ENCODE measurements at regions not wholly inside any gene's neighbourhood (a gene's known extent, or its start where the extent isn't known, plus 50 kb on each side); places are given as distances from the start of the nearest gene placed in this dataset.
"Not testable (repeated sequence)": the region's sequence is repeated elsewhere in the genome, so short reads cannot be mapped to it uniquely, and the experiment has no call there.

DNA sequence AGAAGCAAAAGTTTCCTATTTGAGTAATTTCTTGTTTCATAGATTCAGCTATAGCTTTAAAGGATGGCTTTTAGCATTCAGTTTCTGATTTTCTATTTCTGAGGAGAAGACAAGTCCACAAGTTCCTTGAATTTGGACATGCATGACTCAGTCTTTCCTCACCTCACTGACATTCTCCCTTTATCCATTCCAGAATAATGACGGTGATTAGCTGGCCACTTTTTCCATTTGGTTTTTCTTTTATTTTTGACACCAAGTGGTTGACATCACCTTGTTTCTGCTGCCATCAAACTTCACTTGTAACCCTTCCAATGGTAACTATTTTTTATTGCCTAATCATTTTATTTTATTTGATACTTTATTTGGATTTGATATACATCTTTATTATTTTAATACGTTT lies 404.4 kb upstream of the KCNMB2 start:
- Histone ChIP-seq H3K27ac (ENCODE audit: low read depth, low read length) (no peak overlapping the region), H3K27me3 (ENCODE audit: control insufficient read depth in 3 of 3, insufficient read depth in 3 of 3, low read length in 3 of 3) (no peaks in the 10 kb centered on the region), H3K9ac (ENCODE audit: low read depth in 1 of 3, low read length in 3 of 3) (no peak overlapping the region), H3K9me3 (ENCODE audit: control insufficient read depth in 3 of 3, low read length in 3 of 3) (no peaks in the 10 kb centered on the region), H3K4me3 (ENCODE audit: low read length in 3 of 3) (no peak overlapping the region), H3K4me1 (ENCODE audit: control insufficient read depth in 3 of 3, insufficient read depth in 3 of 3, low read length in 3 of 3) (no peaks in the 10 kb centered on the region), H3K36me3 (ENCODE audit: control insufficient read depth in 3 of 3, insufficient read depth in 3 of 3, low read length in 3 of 3) (no peaks in the 10 kb centered on the region)

- Histone ChIP-seq H3K9me3 (ENCODE audit: control insufficient read depth in 3 of 3, low read length in 3 of 3) (no peaks in the 10 kb centered on the region), H3K27me3 (ENCODE audit: control insufficient read depth in 3 of 3, insufficient read depth in 3 of 3, low read length in 3 of 3) (no peaks in the 10 kb centered on the region), H3K4me3 (ENCODE audit: low read length in 3 of 3) (no peak overlapping the region), H3K4me1 (ENCODE audit: control insufficient read depth in 3 of 3, insufficient read depth in 3 of 3, low read length in 3 of 3) (no peaks in the 10 kb centered on the region), H3K9ac (ENCODE audit: low read depth in 1 of 3, low read length in 3 of 3) (no peak overlapping the region), H3K27ac (ENCODE audit: low read depth, low read length) (no peak overlapping the region), H3K36me3 (ENCODE audit: control insufficient read depth in 3 of 3, insufficient read depth in 3 of 3, low read length in 3 of 3) (no peaks in the 10 kb centered on the region)
These were observed 399.0 kb upstream of the KCNMB2 start for GRCh38 chr3:178137206-178137605.

DNA sequence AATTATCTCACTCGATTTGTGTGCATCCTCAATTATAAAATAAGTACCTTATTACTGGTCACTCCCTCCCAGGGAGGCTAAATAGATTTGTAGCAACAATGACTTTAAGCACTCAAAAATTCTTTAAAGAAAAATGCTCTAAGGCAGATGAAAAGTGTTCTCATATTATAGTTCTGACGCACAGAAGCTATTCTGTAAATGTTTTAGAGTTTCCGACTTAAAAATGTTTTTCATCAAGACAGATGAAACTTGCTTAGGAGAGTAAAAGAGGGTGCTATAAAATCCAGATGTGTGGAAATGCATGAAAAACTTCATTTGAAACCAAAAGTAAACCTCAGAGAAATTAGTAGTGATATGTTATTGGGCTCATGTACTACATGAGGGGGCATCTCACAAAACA lies 398.4 kb upstream of the KCNMB2 start:
- H3K4me1 ChIP-seq (ENCODE audit: control insufficient read depth in 3 of 3, insufficient read depth in 3 of 3, low read length in 3 of 3) = no peaks in the 10 kb centered on the region
- no peak overlapping the region for H3K9ac ChIP-seq (ENCODE audit: low read depth in 1 of 3, low read length in 3 of 3)
- no peak overlapping the region for H3K4me3 ChIP-seq (ENCODE audit: low read length in 3 of 3)
- no peaks in the 10 kb centered on the region for H3K36me3 ChIP-seq (ENCODE audit: control insufficient read depth in 3 of 3, insufficient read depth in 3 of 3, low read length in 3 of 3)
- H3K27me3 ChIP-seq (ENCODE audit: control insufficient read depth in 3 of 3, insufficient read depth in 3 of 3, low read length in 3 of 3) = no peaks in the 10 kb centered on the region
- no peaks in the 10 kb centered on the region for H3K9me3 ChIP-seq (ENCODE audit: control insufficient read depth in 3 of 3, low read length in 3 of 3)
- no peak overlapping the region for H3K27ac ChIP-seq (ENCODE audit: low read depth, low read length)

- H3K4me3 ChIP-seq (ENCODE audit: low read length in 3 of 3) = no peak overlapping the region
- H3K4me1 ChIP-seq (ENCODE audit: control insufficient read depth in 3 of 3, insufficient read depth in 3 of 3, low read length in 3 of 3) = no peaks in the 10 kb centered on the region
- H3K27me3 ChIP-seq (ENCODE audit: control insufficient read depth in 3 of 3, insufficient read depth in 3 of 3, low read length in 3 of 3) = no peaks in the 10 kb centered on the region
- H3K27ac ChIP-seq (ENCODE audit: low read depth, low read length) = no peak overlapping the region
- no peak overlapping the region for H3K9ac ChIP-seq (ENCODE audit: low read depth in 1 of 3, low read length in 3 of 3)
- no peaks in the 10 kb centered on the region for H3K9me3 ChIP-seq (ENCODE audit: control insufficient read depth in 3 of 3, low read length in 3 of 3)
- H3K36me3 ChIP-seq (ENCODE audit: control insufficient read depth in 3 of 3, insufficient read depth in 3 of 3, low read length in 3 of 3) = no peaks in the 10 kb centered on the region
These were observed 397.1 kb upstream of the KCNMB2 start for GRCh38 chr3:178139116-178139515.

DNA sequence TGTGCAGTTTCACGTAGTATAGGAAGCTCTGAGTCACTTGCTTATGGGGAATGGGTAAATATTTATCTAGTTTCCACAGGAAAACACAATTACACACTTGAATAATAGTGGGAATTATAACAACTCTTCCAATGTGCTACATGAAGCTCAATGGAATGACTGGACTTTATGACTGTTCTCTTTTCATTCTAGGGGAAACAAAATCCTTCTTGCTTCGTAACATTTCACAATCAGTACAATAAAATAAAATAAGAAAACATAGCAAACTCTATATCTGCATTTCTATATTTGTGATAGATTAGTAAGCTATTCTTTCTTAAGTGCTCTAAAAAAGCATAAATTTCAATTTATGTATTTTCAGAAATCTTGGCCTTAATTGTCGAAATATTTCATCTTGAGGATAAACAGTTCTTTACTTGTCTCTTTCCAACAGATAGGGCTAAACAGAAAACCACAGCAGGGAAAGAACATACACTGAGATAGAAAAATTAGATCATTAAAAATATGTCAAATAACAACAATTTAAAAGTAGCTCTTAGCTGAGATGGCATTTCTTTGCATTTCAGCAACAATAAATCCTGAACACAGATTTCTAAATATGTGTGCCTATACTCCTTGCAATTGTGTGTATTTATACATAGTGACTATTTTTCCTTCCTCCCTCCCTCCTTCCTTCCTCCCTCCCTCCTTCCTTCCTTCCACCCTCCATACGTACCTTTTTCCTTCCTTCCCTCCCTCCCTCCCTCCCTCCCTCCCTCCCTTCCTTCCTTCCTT lies 395.5 kb upstream of the KCNMB2 start:
- Histone ChIP-seq H3K4me3 (ENCODE audit: low read length in 3 of 3) (no peak overlapping the region), H3K36me3 (ENCODE audit: control insufficient read depth in 3 of 3, insufficient read depth in 3 of 3, low read length in 3 of 3) (no peaks in the 10 kb centered on the region), H3K27me3 (ENCODE audit: control insufficient read depth in 3 of 3, insufficient read depth in 3 of 3, low read length in 3 of 3) (no peaks in the 10 kb centered on the region), H3K4me1 (ENCODE audit: control insufficient read depth in 3 of 3, insufficient read depth in 3 of 3, low read length in 3 of 3) (no peaks in the 10 kb centered on the region), H3K9ac (ENCODE audit: low read depth in 1 of 3, low read length in 3 of 3) (no peak overlapping the region), H3K27ac (ENCODE audit: low read depth, low read length) (no peak overlapping the region), H3K9me3 (ENCODE audit: control insufficient read depth in 3 of 3, low read length in 3 of 3) (no peaks in the 10 kb centered on the region)

DNA sequence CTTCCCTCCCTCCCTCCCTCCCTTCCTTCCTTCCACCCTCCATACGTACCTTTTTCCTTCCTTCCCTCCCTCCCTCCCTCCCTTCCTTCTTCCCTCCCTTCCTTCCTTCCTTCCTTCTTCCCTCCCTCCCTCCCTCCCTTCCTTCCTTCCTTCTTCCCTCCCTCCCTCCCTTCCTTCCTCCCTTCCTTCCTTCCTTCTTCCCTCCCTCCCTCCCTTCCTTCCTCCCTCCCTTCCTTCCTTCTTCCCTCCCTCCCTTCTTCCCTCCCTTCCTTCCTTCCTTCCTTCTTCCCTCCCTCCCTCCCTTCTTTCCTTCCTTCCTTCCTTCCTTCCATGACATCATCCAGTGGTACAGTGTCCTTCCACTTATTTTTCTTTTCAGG lies 394.9 kb upstream of the KCNMB2 start:
- H3K27ac ChIP-seq (ENCODE audit: low read depth, low read length); H3K4me1 ChIP-seq (ENCODE audit: control insufficient read depth in 3 of 3, insufficient read depth in 3 of 3, low read length in 3 of 3); H3K9ac ChIP-seq (ENCODE audit: low read depth in 1 of 3, low read length in 3 of 3); H3K36me3 ChIP-seq (ENCODE audit: control insufficient read depth in 3 of 3, insufficient read depth in 3 of 3, low read length in 3 of 3); H3K27me3 ChIP-seq (ENCODE audit: control insufficient read depth in 3 of 3, insufficient read depth in 3 of 3, low read length in 3 of 3); H3K9me3 ChIP-seq (ENCODE audit: control insufficient read depth in 3 of 3, low read length in 3 of 3); H3K4me3 ChIP-seq (ENCODE audit: low read length in 3 of 3): not testable (repeated sequence)

DNA sequence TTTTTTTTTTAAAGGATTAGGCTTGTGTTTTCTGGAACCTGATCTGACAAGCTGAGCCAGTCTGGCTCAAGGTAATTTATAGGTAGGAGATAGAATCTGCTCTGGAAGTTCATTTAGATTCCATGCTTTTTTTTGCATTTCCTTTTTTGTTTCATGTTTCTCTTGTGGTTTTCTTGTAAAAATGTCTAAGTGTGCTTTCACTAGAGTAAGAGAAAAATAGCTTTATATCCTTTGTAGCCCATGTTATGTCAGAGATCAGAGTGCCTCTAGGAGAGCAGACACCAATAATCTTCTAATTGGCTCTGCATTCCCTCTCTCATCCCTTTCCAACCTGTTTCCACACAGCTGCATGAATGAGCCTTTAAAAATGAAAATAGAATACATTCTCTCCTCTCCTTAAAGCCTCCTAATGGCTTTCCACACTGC lies 389.8 kb upstream of the KCNMB2 start:
- Histone ChIP-seq H3K9me3 (ENCODE audit: control insufficient read depth in 3 of 3, low read length in 3 of 3) (no peaks in the 10 kb centered on the region), H3K36me3 (ENCODE audit: control insufficient read depth in 3 of 3, insufficient read depth in 3 of 3, low read length in 3 of 3) (no peaks in the 10 kb centered on the region), H3K27me3 (ENCODE audit: control insufficient read depth in 3 of 3, insufficient read depth in 3 of 3, low read length in 3 of 3) (no peaks in the 10 kb centered on the region), H3K27ac (ENCODE audit: low read depth, low read length) (no peak overlapping the region), H3K4me3 (ENCODE audit: low read length in 3 of 3) (no peak overlapping the region), H3K9ac (ENCODE audit: low read depth in 1 of 3, low read length in 3 of 3) (no peak overlapping the region), H3K4me1 (ENCODE audit: control insufficient read depth in 3 of 3, insufficient read depth in 3 of 3, low read length in 3 of 3) (no peaks in the 10 kb centered on the region)

GRCh38 chr3:178147001-178147400 lies 389.2 kb upstream of the KCNMB2 start:
- no peaks in the 10 kb centered on the region for H3K9me3 ChIP-seq (ENCODE audit: control insufficient read depth in 3 of 3, low read length in 3 of 3)
- no peak overlapping the region for H3K27ac ChIP-seq (ENCODE audit: low read depth, low read length)
- H3K36me3 ChIP-seq (ENCODE audit: control insufficient read depth in 3 of 3, insufficient read depth in 3 of 3, low read length in 3 of 3) = no peaks in the 10 kb centered on the region

DNA sequence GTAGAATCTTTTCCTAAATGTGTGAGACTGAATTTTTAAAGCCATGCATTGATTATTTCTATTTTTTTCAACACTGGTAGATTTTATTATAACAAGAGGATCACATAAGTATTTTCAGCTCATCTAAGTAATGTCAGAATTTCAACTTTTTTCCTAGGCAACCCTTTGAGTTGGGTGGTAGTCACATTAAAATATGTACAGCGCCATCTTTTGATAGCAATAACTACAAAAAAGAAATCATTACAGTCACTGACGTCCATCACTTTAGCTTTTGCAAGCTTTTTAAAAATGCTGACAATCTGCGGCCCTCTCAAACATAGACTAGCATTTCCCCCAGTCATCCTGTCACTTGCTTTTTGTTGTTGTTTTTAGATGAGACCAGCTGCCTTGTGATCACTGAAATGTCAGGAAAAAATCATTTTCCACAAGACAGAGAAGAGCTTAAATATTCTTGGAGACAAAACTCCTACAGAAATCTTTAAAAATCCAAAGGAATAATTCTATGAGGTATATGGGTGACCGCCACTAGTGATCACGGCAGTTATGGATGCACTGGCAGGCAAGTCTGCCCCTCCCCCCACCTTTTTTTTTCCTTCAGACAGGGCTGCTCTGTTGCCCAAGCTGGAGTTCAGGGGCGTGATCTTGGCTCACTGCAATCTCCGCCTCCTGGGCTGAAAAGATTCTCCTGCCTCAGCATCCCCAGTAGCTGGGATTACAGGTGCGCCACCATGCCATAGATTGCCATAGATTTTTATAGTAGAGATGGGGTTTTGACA lies 384.0 kb upstream of the KCNMB2 start:
- H3K9ac ChIP-seq (ENCODE audit: low read depth in 1 of 3, low read length in 3 of 3) = no peak overlapping the region
- H3K27me3 ChIP-seq (ENCODE audit: control insufficient read depth in 3 of 3, insufficient read depth in 3 of 3, low read length in 3 of 3) = no peaks in the 10 kb centered on the region
- no peaks in the 10 kb centered on the region for H3K9me3 ChIP-seq (ENCODE audit: control insufficient read depth in 3 of 3, low read length in 3 of 3)
- no peak overlapping the region for H3K4me3 ChIP-seq (ENCODE audit: low read length in 3 of 3)
- H3K4me1 ChIP-seq (ENCODE audit: control insufficient read depth in 3 of 3, insufficient read depth in 3 of 3, low read length in 3 of 3) = no peaks in the 10 kb centered on the region
- no peaks in the 10 kb centered on the region for H3K36me3 ChIP-seq (ENCODE audit: control insufficient read depth in 3 of 3, insufficient read depth in 3 of 3, low read length in 3 of 3)
- no peak overlapping the region for H3K27ac ChIP-seq (ENCODE audit: low read depth, low read length)

More at GRCh38 chr3:178147001-178147400, 389.2 kb upstream of the KCNMB2 start:
- no peaks in the 10 kb centered on the region for H3K27me3 ChIP-seq (ENCODE audit: control insufficient read depth in 3 of 3, insufficient read depth in 3 of 3, low read length in 3 of 3)
- H3K9ac ChIP-seq (ENCODE audit: low read depth in 1 of 3, low read length in 3 of 3) = no peak overlapping the region
- no peak overlapping the region for H3K4me3 ChIP-seq (ENCODE audit: low read length in 3 of 3)
- no peaks in the 10 kb centered on the region for H3K4me1 ChIP-seq (ENCODE audit: control insufficient read depth in 3 of 3, insufficient read depth in 3 of 3, low read length in 3 of 3)

DNA sequence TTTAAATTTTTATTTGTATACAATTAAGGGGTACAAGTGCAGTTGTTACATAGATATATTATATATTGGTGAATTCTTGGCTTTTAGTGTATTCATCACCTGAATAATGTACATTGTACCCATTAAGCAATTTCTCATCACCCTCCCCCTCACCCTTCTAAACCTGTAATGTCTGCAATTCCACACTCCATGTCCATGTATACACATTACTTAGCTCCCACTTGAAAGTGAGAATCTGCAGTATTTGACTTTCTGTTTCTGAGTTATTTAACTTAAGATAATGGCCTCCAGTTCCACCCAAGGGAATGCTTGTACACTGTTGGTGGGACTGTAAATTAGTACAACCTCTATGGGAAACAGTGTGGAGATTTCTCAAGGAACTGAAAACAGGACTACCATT lies 383.2 kb upstream of the KCNMB2 start:
- Histone ChIP-seq H3K27ac (ENCODE audit: low read depth, low read length) (no peak overlapping the region), H3K9ac (ENCODE audit: low read depth in 1 of 3, low read length in 3 of 3) (no peak overlapping the region), H3K27me3 (ENCODE audit: control insufficient read depth in 3 of 3, insufficient read depth in 3 of 3, low read length in 3 of 3) (no peaks in the 10 kb centered on the region), H3K36me3 (ENCODE audit: control insufficient read depth in 3 of 3, insufficient read depth in 3 of 3, low read length in 3 of 3) (no peaks in the 10 kb centered on the region), H3K9me3 (ENCODE audit: control insufficient read depth in 3 of 3, low read length in 3 of 3) (no peaks in the 10 kb centered on the region), H3K4me1 (ENCODE audit: control insufficient read depth in 3 of 3, insufficient read depth in 3 of 3, low read length in 3 of 3) (no peaks in the 10 kb centered on the region), H3K4me3 (ENCODE audit: low read length in 3 of 3) (no peak overlapping the region)

Measured in skeletal muscle tissue (tissue), 3 donors.